Suprapubic skin (tissue), 4 donors: ENCODE measurements at regions not wholly inside any gene's neighbourhood (a gene's known extent, or its start where the extent isn't known, plus 50 kb on each side); places are given as distances from the start of the nearest gene placed in this dataset.

Experiments used
- EP300 ChIP-seq: sonication (generic); formaldehyde crosslinking; IDR thresholded peaks from one replicate; pipeline ENCODE4 v1.6.1; 2017; ENCODE audit warnings: antibody characterized with exemption
- POLR2A ChIP-seq, 2 donors: fragments of 450-650 bp; IDR thresholded peaks; one replicate each; pipeline ENCODE4 v1.6.1; 2017; ENCODE audit warnings: antibody characterized with exemption in 2 of 2, mild to moderate bottlenecking in 2 of 2, moderate library complexity in 2 of 2
- POLR2AphosphoS5 ChIP-seq, 3 donors: sonication (generic); formaldehyde crosslinking; IDR thresholded peaks; one replicate each; pipeline ENCODE4 v1.6.1; 2017; ENCODE audit warnings: antibody characterized with exemption in 3 of 3
- TF ChIP-seq, protein P1 (sequence below), 2 donors: fragments of 200-600 bp in 1 of 2; fragments of 450-650 bp in 1 of 2; sonication (generic) in 1 of 2; IDR thresholded peaks; one replicate each; pipeline ENCODE4 v1.5.1; 2016 to 2019; ENCODE audit warnings: antibody characterized with exemption in 2 of 2, mild to moderate bottlenecking in 1 of 2, moderate library complexity in 1 of 2

- TF ChIP-seq POLR2A (IDR thresholded peaks at IDR 0.05) (no peak), POLR2AphosphoS5 (IDR thresholded peaks at IDR 0.05) (no peak), EP300 (no peak)
- TF ChIP-seq, protein P1, sequence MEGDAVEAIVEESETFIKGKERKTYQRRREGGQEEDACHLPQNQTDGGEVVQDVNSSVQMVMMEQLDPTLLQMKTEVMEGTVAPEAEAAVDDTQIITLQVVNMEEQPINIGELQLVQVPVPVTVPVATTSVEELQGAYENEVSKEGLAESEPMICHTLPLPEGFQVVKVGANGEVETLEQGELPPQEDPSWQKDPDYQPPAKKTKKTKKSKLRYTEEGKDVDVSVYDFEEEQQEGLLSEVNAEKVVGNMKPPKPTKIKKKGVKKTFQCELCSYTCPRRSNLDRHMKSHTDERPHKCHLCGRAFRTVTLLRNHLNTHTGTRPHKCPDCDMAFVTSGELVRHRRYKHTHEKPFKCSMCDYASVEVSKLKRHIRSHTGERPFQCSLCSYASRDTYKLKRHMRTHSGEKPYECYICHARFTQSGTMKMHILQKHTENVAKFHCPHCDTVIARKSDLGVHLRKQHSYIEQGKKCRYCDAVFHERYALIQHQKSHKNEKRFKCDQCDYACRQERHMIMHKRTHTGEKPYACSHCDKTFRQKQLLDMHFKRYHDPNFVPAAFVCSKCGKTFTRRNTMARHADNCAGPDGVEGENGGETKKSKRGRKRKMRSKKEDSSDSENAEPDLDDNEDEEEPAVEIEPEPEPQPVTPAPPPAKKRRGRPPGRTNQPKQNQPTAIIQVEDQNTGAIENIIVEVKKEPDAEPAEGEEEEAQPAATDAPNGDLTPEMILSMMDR (IDR thresholded peaks at IDR 0.05) = no peak
These were observed 103.2 kb upstream of the CD93 start for GRCh38 chr20:23189341-23189740.
